OCI-LY7 (cell line): ENCODE measurements at regions not wholly inside any gene's neighbourhood (a gene's known extent, or its start where the extent isn't known, plus 50 kb on each side); places are given as distances from the start of the nearest gene placed in this dataset.

Experiments used
- BruUV-seq: library from RNA; stranded (reverse); fragments of 400-500 nt; replicated peaks from 2 replicates; lab custom pipeline; 2021; lab: Mats Ljungman, UMichigan
- CTCF ChIA-PET: fragments of 300-600 bp; sonication (Branson Sonifier 250); formaldehyde crosslinking; loops from one replicate; lab custom pipeline; 2022; ENCODE audit warnings: antibody characterized with exemption; ENCODE audit not compliant: unreplicated experiment; lab: Charles Lee
- POLR2A ChIA-PET: fragments of 300-600 bp; sonication (Branson Sonifier 250); formaldehyde crosslinking; loops from one replicate; lab custom pipeline; 2022; ENCODE audit warnings: antibody characterized with exemption; lab: Charles Lee
- DNase-seq: peaks from one replicate; pipeline ENCODE4 v3.0.0-alpha.2; 2015; ENCODE audit warnings: low spot score
- H2AFZ ChIP-seq: fragments of 200-600 bp; sonication (generic), shearing (Covaris generic); 2 replicates; pipeline ENCODE4 v1.6.1; 2014; ENCODE audit warnings: mild to moderate bottlenecking, antibody characterized with exemption, low read length, moderate library complexity
- H3K27ac ChIP-seq: fragments of 200-600 bp; sonication (generic); 2 replicates; pipeline ENCODE4 v1.5.1; 2014; ENCODE audit warnings: mixed run types, low read depth, mild to moderate bottlenecking, moderate library complexity, low read length, inconsistent platforms; ENCODE audit not compliant: poor library complexity, severe bottlenecking
- H3K36me3 ChIP-seq: fragments of 200-600 bp; sonication (generic); 2 replicates; pipeline ENCODE4 v1.6.1; 2014; ENCODE audit warnings: mild to moderate bottlenecking, antibody characterized with exemption, low read length, moderate library complexity, mixed read lengths; ENCODE audit not compliant: insufficient read depth
- H3K4me1 ChIP-seq: fragments of 200-600 bp; sonication (generic); 2 replicates; pipeline ENCODE4 v1.5.1; 2014; ENCODE audit warnings: mild to moderate bottlenecking, low read length; ENCODE audit not compliant: insufficient read depth, poor library complexity, severe bottlenecking
- H3K4me2 ChIP-seq: fragments of 200-600 bp; sonication (generic); 2 replicates; pipeline ENCODE4 v1.6.1; 2014; ENCODE audit warnings: mild to moderate bottlenecking, low read length
- H3K4me3 ChIP-seq: fragments of 200-600 bp; sonication (generic); 2 replicates; pipeline ENCODE4 v1.5.1; 2014; ENCODE audit warnings: mild to moderate bottlenecking, low read depth, low read length; ENCODE audit not compliant: poor library complexity, severe bottlenecking
- H3K79me2 ChIP-seq: fragments of 200-600 bp; sonication (generic); 2 replicates; pipeline ENCODE4 v1.6.1; 2016; ENCODE audit warnings: low read depth, mild to moderate bottlenecking, low read length, moderate library complexity, mixed read lengths; ENCODE audit not compliant: insufficient read depth
- H3K9me2 ChIP-seq: fragments of 200-600 bp; sonication (generic); 2 replicates; pipeline ENCODE4 v1.6.1; 2016; ENCODE audit warnings: mild to moderate bottlenecking, low read length, mixed read lengths; ENCODE audit not compliant: insufficient read depth
- H3K9me3 ChIP-seq: fragments of 200-600 bp; sonication (generic); 2 replicates; pipeline ENCODE4 v1.6.1; 2014; ENCODE audit warnings: mild to moderate bottlenecking, mixed run types, low read length, mixed read lengths
- H4K20me1 ChIP-seq: fragments of 200-600 bp; sonication (generic); 2 replicates; pipeline ENCODE4 v1.6.1; 2014; ENCODE audit warnings: mild to moderate bottlenecking, antibody characterized with exemption, low read length, moderate library complexity, mixed read lengths; ENCODE audit not compliant: insufficient read depth
- CTCF ChIP-seq: fragments of 200-600 bp; sonication (generic); conservative IDR thresholded peaks from 2 replicates; pipeline ENCODE4 v1.5.1; 2014; ENCODE audit warnings: mild to moderate bottlenecking, antibody characterized with exemption, low read length, moderate library complexity, mixed read lengths
- EZH2phosphoT487 ChIP-seq: fragments of 200-600 bp; sonication (generic); IDR thresholded peaks from 2 replicates; pipeline ENCODE4 v1.6.1; 2018; ENCODE audit warnings: low read depth, borderline replicate concordance, mild to moderate bottlenecking, mixed run types, antibody characterized with exemption, low read length, moderate library complexity, mixed read lengths
- intact Hi-C: fragments of 100-400 bp; cut with micrococcal nuclease; formaldehyde crosslinking; loops from one replicate; pipeline ENCODE4 v1.10.0; 2022; ENCODE audit not compliant: unreplicated experiment

DNA sequence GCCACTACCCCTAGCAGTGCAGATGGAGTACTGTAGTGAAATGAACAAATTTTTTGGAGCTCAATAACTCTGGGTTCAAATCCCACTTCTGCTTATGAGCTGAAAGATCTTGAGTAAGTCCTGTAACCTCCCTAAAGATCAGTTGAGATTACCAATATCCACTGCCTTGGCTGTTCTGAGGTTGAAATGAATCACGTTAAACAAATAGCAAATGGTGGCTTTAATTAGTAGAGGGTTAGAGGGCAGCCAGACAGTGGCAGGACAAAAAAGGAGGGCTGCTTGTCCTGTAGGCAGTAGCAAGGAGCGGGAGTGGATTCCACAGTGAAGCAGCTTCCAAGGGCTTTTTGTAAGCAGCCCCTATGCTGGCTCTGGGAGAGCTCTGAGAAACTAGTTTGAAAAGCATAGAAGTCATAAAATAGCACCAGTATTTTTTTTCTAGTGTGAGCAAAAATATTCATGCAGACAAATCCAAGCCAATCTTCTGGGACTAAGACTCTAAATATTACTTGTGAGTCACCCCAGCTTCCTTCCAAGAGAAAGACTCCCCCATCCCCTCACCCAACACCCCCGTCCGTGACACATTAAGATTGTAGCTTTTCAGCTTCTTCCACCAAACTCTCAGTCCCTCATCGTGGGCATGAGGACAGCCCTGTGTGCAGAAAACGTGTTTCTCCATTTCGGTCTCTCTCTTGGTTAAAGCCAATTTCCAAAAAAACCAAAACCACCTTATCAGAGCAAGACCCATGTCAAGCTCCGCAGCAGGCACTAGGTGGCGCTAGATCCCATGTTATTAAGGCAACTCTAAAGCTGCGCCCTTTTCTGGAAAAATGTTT lies 123.5 kb upstream of the LGALSL start:
- BruUV-seq: no TSS peak
- Histone ChIP-seq H2AFZ (peak overlapping the region; percentile 72), H3K4me3 (peak overlapping the region; percentile 29), H3K9me2 (no peaks in the 10 kb centered on the region), H3K4me1 (peaks cover 58% of the 10 kb centered on the region), H3K9me3 (no peaks in the 10 kb centered on the region), H3K79me2 (no peaks in the 10 kb centered on the region), H4K20me1 (no peaks in the 10 kb centered on the region), H3K27ac (no peak overlapping the region), H3K4me2 (peak overlapping the region; percentile 65), H3K36me3 (no peaks in the 10 kb centered on the region)
- intact Hi-C loops: loop anchor here (1.0 to 10.0 kb wide), 5 partner anchors 158 to 712 kb away; no protein-coding TSS in a partner anchor
- POLR2A ChIA-PET: interaction anchor here (0.5 to 1.5 kb wide), 7 partner anchors 13 to 508 kb away, joined by 3 to 6 read pairs (median 3); no protein-coding TSS in a partner anchor
- peak; percentile 92 for DNase-seq
- peak; percentile 99 for TF ChIP-seq CTCF
- TF ChIP-seq EZH2phosphoT487: no peak
- CTCF ChIA-PET: interaction anchor here (0.6 to 1.4 kb wide), 11 partner anchors 19 to 281 kb away, joined by 3 to 7 read pairs (median 3); no protein-coding TSS in a partner anchor

GRCh38 chr2:64331114-64331645 lies 122.8 kb upstream of the LGALSL start:
- peak overlapping the region; percentile 72 for H2AFZ ChIP-seq
- TF ChIP-seq EZH2phosphoT487: no peak
- peak; percentile 57 for TF ChIP-seq CTCF
- BruUV-seq: no TSS peak

More at GRCh38 chr2:64331114-64331645, 122.8 kb upstream of the LGALSL start:
- DNase-seq: no peak
- H3K4me1 ChIP-seq: peaks cover 51% of the 10 kb centered on the region
- no peak overlapping the region for H3K4me2 ChIP-seq
- CTCF ChIA-PET: interaction anchor here (0.6 to 1.4 kb wide), 12 partner anchors 19 to 283 kb away, joined by 3 to 7 read pairs (median 3); no protein-coding TSS in a partner anchor
- H3K27ac ChIP-seq: no peak overlapping the region
- POLR2A ChIA-PET: interaction anchor here (0.6 to 1.5 kb wide), 5 partner anchors 13 to 295 kb away, joined by 3 to 5 read pairs (median 3); no protein-coding TSS in a partner anchor
- no peaks in the 10 kb centered on the region for H3K79me2 ChIP-seq
- no peaks in the 10 kb centered on the region for H4K20me1 ChIP-seq
- no peaks in the 10 kb centered on the region for H3K36me3 ChIP-seq
- H3K4me3 ChIP-seq: no peak overlapping the region
- no peaks in the 10 kb centered on the region for H3K9me2 ChIP-seq
- no peaks in the 10 kb centered on the region for H3K9me3 ChIP-seq
- intact Hi-C loops: loop anchor here (1.0 to 10.0 kb wide), 5 partner anchors 157 to 711 kb away; no protein-coding TSS in a partner anchor
